Stimulated activated CD8-positive, alpha-beta memory T cell treated with anti-CD3 and anti-CD28 coated beads, Interleukin-2, amount 100 ng/mL, for 1 hour (primary cell): ENCODE measurements at regions not wholly inside any gene's neighbourhood (a gene's known extent, or its start where the extent isn't known, plus 50 kb on each side); places are given as distances from the start of the nearest gene placed in this dataset.

Experiments used
- DNase-seq, 2 donors: peaks; one replicate each; pipeline ENCODE4 v3.0.0-alpha.2; 2020; ENCODE audit warnings: low read depth in 2 of 2

- no peak for DNase-seq
Observed at GRCh38 chr21:24127651-24128050, 1479.6 kb downstream of the MRPL39 start.

- DNase-seq, result no peak
Observed at GRCh38 chr21:24123785-24124184, 1483.5 kb downstream of the MRPL39 start.

GRCh38 chr21:24118738-24119459, 1488.4 kb downstream of the MRPL39 start:
- no peak for DNase-seq

GRCh38 chr21:24115141-24115540, 1492.1 kb downstream of the MRPL39 start:
- no peak for DNase-seq

GRCh38 chr21:24112020-24112419, 1495.3 kb downstream of the MRPL39 start:
- no peak for DNase-seq

GRCh38 chr21:24110846-24111245, 1496.4 kb downstream of the MRPL39 start:
- DNase-seq, result no peak

GRCh38 chr21:24097181-24097580, 1510.1 kb downstream of the MRPL39 start:
- DNase-seq, result no peak

GRCh38 chr21:24096651-24097050, 1510.6 kb downstream of the MRPL39 start:
- DNase-seq, result no peak

- DNase-seq, result no peak
Observed at GRCh38 chr21:24093032-24093431, 1514.2 kb downstream of the MRPL39 start.

GRCh38 chr21:24076179-24076578, 1531.1 kb downstream of the MRPL39 start:
- DNase-seq, result no peak

GRCh38 chr21:24055696-24056095, 1551.6 kb downstream of the MRPL39 start:
- DNase-seq, result no peak

- DNase-seq, result no peak
Observed at GRCh38 chr21:24050231-24050630, 1557.0 kb downstream of the MRPL39 start.

- DNase-seq, result no peak
Observed at GRCh38 chr21:24046829-24047443, 1560.3 kb downstream of the MRPL39 start.

- no peak for DNase-seq
Observed at GRCh38 chr21:24045775-24046215, 1561.5 kb downstream of the MRPL39 start.

GRCh38 chr21:24045373-24045772, 1561.9 kb downstream of the MRPL39 start:
- DNase-seq, result no peak

GRCh38 chr21:24042687-24043086, 1564.6 kb downstream of the MRPL39 start:
- no peak for DNase-seq

GRCh38 chr21:24032709-24033232, 1574.5 kb downstream of the MRPL39 start:
- DNase-seq, result no peak

- DNase-seq, result no peak
Observed at GRCh38 chr21:24027396-24027795, 1579.9 kb downstream of the MRPL39 start.

GRCh38 chr21:24025101-24025500, 1582.2 kb downstream of the MRPL39 start:
- no peak for DNase-seq

- no peak for DNase-seq
Observed at GRCh38 chr21:24023936-24024335, 1583.3 kb downstream of the MRPL39 start.

- DNase-seq, result no peak
Observed at GRCh38 chr21:24023402-24023801, 1583.9 kb downstream of the MRPL39 start.

- no peak for DNase-seq
Observed at GRCh38 chr21:24014381-24014780, 1592.9 kb downstream of the MRPL39 start.

- no peak for DNase-seq
Observed at GRCh38 chr21:24011087-24011486, 1596.2 kb downstream of the MRPL39 start.
